ENCODE measurements at regions not wholly inside any gene's neighbourhood (a gene's known extent, or its start where the extent isn't known, plus 50 kb on each side); places are given as distances from the start of the nearest gene placed in this dataset.

- H3K27ac ChIP-seq = no peak overlapping the region
- H3K4me3 ChIP-seq (ENCODE audit: low read depth, low read length) = no peak overlapping the region
- H3K9me3 ChIP-seq (ENCODE audit: severe bottlenecking) = no peaks in the 10 kb centered on the region
- H3K36me3 ChIP-seq = no peaks in the 10 kb centered on the region
- no peak for TF ChIP-seq CTCF (IDR thresholded peaks at IDR 0.05; ENCODE audit: low read depth, low read length)
- no peaks in the 10 kb centered on the region for H3K27me3 ChIP-seq (ENCODE audit: insufficient read depth, low read depth, severe bottlenecking)
- DNase-seq = no peak
Measured at GRCh38 chr2:62440281-62440946, 65.6 kb downstream of the TMEM17 start.

- H3K27me3 ChIP-seq (ENCODE audit: insufficient read depth, low read depth, severe bottlenecking) = no peaks in the 10 kb centered on the region
- no peak for TF ChIP-seq CTCF (IDR thresholded peaks at IDR 0.05; ENCODE audit: low read depth, low read length)
- DNase-seq = no peak
- no peak overlapping the region for H3K27ac ChIP-seq
- H3K36me3 ChIP-seq = no peaks in the 10 kb centered on the region
- no peaks in the 10 kb centered on the region for H3K9me3 ChIP-seq (ENCODE audit: severe bottlenecking)
- H3K4me3 ChIP-seq (ENCODE audit: low read depth, low read length) = no peak overlapping the region
Measured at GRCh38 chr2:62439425-62439824, 66.6 kb downstream of the TMEM17 start.

- Histone ChIP-seq H3K9me3 (ENCODE audit: severe bottlenecking) (no peaks in the 10 kb centered on the region), H3K27ac (no peak overlapping the region), H3K36me3 (no peaks in the 10 kb centered on the region), H3K4me3 (ENCODE audit: low read depth, low read length) (no peak overlapping the region), H3K27me3 (ENCODE audit: insufficient read depth, low read depth, severe bottlenecking) (no peaks in the 10 kb centered on the region)
- TF ChIP-seq CTCF (IDR thresholded peaks at IDR 0.05; ENCODE audit: low read depth, low read length) = no peak
- DNase-seq = no peak
Measured at GRCh38 chr2:62437785-62438184, 68.2 kb downstream of the TMEM17 start.

GRCh38 chr2:62435720-62436119 is 70.3 kb downstream of the TMEM17 start:
- Histone ChIP-seq H3K27me3 (ENCODE audit: insufficient read depth, low read depth, severe bottlenecking) (no peaks in the 10 kb centered on the region), H3K4me3 (ENCODE audit: low read depth, low read length) (no peak overlapping the region), H3K9me3 (ENCODE audit: severe bottlenecking) (peaks cover 2% of the 10 kb centered on the region), H3K36me3 (no peaks in the 10 kb centered on the region), H3K27ac (no peak overlapping the region)
- no peak for TF ChIP-seq CTCF (IDR thresholded peaks at IDR 0.05; ENCODE audit: low read depth, low read length)
- no peak for DNase-seq

- peaks cover 5% of the 10 kb centered on the region for H3K9me3 ChIP-seq (ENCODE audit: severe bottlenecking)
- H3K27ac ChIP-seq = no peak overlapping the region
- no peak overlapping the region for H3K4me3 ChIP-seq (ENCODE audit: low read depth, low read length)
- no peaks in the 10 kb centered on the region for H3K27me3 ChIP-seq (ENCODE audit: insufficient read depth, low read depth, severe bottlenecking)
- no peak for TF ChIP-seq CTCF (IDR thresholded peaks at IDR 0.05; ENCODE audit: low read depth, low read length)
- H3K36me3 ChIP-seq = no peaks in the 10 kb centered on the region
- no peak for DNase-seq
Measured at GRCh38 chr2:62432407-62432806, 73.6 kb downstream of the TMEM17 start.

- H3K4me3 ChIP-seq (ENCODE audit: low read depth, low read length) = no peak overlapping the region
- H3K9me3 ChIP-seq (ENCODE audit: severe bottlenecking) = peaks cover 5% of the 10 kb centered on the region
- H3K27me3 ChIP-seq (ENCODE audit: insufficient read depth, low read depth, severe bottlenecking) = no peaks in the 10 kb centered on the region
- TF ChIP-seq CTCF (IDR thresholded peaks at IDR 0.05; ENCODE audit: low read depth, low read length) = no peak
- no peak for DNase-seq
- no peaks in the 10 kb centered on the region for H3K36me3 ChIP-seq
- H3K27ac ChIP-seq = no peak overlapping the region
Measured at GRCh38 chr2:62431512-62431911, 74.5 kb downstream of the TMEM17 start.

Data from WERI-Rb-1 (cell line).